ENCODE measurements at regions not wholly inside any gene's neighbourhood (a gene's known extent, or its start where the extent isn't known, plus 50 kb on each side); places are given as distances from the start of the nearest gene placed in this dataset.

GRCh38 chr4:189162073-189162789, 778.4 kb upstream of the FRG1 start:
- in situ Hi-C loops (cut with HindIII; ENCODE audit: low pct_unique_long_range_greater_than_20kb, low sequenced_read_pairs) (no loop called here), intact Hi-C loops (cut with micrococcal nuclease; ENCODE audit: unreplicated experiment) (no loop called here)
- Histone ChIP-seq H3K4me1 (ENCODE audit: control insufficient read depth, insufficient read depth, low read length) (no peaks in the 10 kb centered on the region), H3K9me3 (ENCODE audit: control insufficient read depth, insufficient read depth, low read depth, low read length) (no peaks in the 10 kb centered on the region), H3K4me3 (ENCODE audit: low read depth in 2 of 2, low read length in 2 of 2) (no peak overlapping the region), H3K27ac (ENCODE audit: low read length) (no peak overlapping the region), H3K36me3 (ENCODE audit: control insufficient read depth, insufficient read depth, low read length) (no peaks in the 10 kb centered on the region), H3K27me3 (ENCODE audit: control insufficient read depth, insufficient read depth, low read length) (no peaks in the 10 kb centered on the region)
- ATAC-seq = no peak
- POLR2A ChIA-PET = interaction anchor here (0.6 kb wide), 1 partner anchor 1037 kb away, joined by 5 read pairs; no protein-coding TSS in a partner anchor
- no TSS peak for BruUV-seq (replicated peaks)
- DNase-seq (ENCODE audit: low read depth, low spot score) = no peak
- CTCF ChIA-PET = no interaction called here
- TF ChIP-seq TCF7L2 (IDR thresholded peaks at IDR 0.05; ENCODE audit: low read depth, low read length) = no peak
- TF ChIP-seq CTCF (IDR thresholded peaks at IDR 0.05) = no peak
- no peak for TF ChIP-seq POLR2AphosphoS5 (IDR thresholded peaks at IDR 0.05; ENCODE audit: low read depth, low read length)
- no peak for TF ChIP-seq SIN3A (IDR thresholded peaks at IDR 0.05; ENCODE audit: borderline replicate concordance, insufficient read depth, low read depth, low read length)
- TF ChIP-seq REST (IDR thresholded peaks at IDR 0.05; ENCODE audit: insufficient read depth in 1 of 2, low read depth in 2 of 2, low read length in 1 of 2) = no peak

- intact Hi-C loops (cut with micrococcal nuclease; ENCODE audit: unreplicated experiment) (no loop called here), in situ Hi-C loops (cut with HindIII; ENCODE audit: low pct_unique_long_range_greater_than_20kb, low sequenced_read_pairs) (no loop called here)
- H3K27me3 ChIP-seq (ENCODE audit: control insufficient read depth, insufficient read depth, low read length) = no peaks in the 10 kb centered on the region
- TF ChIP-seq POLR2AphosphoS5 (IDR thresholded peaks at IDR 0.05; ENCODE audit: low read depth, low read length) = no peak
- no peak for TF ChIP-seq SIN3A (IDR thresholded peaks at IDR 0.05; ENCODE audit: borderline replicate concordance, insufficient read depth, low read depth, low read length)
- TF ChIP-seq TCF7L2 (IDR thresholded peaks at IDR 0.05; ENCODE audit: low read depth, low read length) = no peak
- no peak for TF ChIP-seq CTCF (IDR thresholded peaks at IDR 0.05)
- no peak for TF ChIP-seq REST (IDR thresholded peaks at IDR 0.05; ENCODE audit: insufficient read depth in 1 of 2, low read depth in 2 of 2, low read length in 1 of 2)
- H3K27ac ChIP-seq (ENCODE audit: low read length) = no peak overlapping the region
- ChIA-PET POLR2A (no interaction called here), CTCF (no interaction called here)
- BruUV-seq (replicated peaks) = no TSS peak
- DNase-seq (ENCODE audit: low read depth, low spot score) = no peak
- H3K9me3 ChIP-seq (ENCODE audit: control insufficient read depth, insufficient read depth, low read depth, low read length) = no peaks in the 10 kb centered on the region
- ATAC-seq = no peak
- H3K36me3 ChIP-seq (ENCODE audit: control insufficient read depth, insufficient read depth, low read length) = no peaks in the 10 kb centered on the region
- H3K4me3 ChIP-seq (ENCODE audit: low read depth in 2 of 2, low read length in 2 of 2) = no peak overlapping the region
- H3K4me1 ChIP-seq (ENCODE audit: control insufficient read depth, insufficient read depth, low read length) = no peaks in the 10 kb centered on the region
Measured at GRCh38 chr4:189162888-189163287, 777.8 kb upstream of the FRG1 start.
